HepG2 (cell line): ENCODE measurements at regions not wholly inside any gene's neighbourhood (a gene's known extent, or its start where the extent isn't known, plus 50 kb on each side); places are given as distances from the start of the nearest gene placed in this dataset.

ENCODE experiments used
- BORCS8-MEF2B ChIP-seq: sonication (generic); formaldehyde crosslinking; IDR thresholded peaks from 2 replicates; pipeline ENCODE4 v1.8.0; 2022; ENCODE audit warnings: mild to moderate bottlenecking, missing genetic modification reagents
- DPF2 ChIP-seq: sonication (generic); formaldehyde crosslinking; IDR thresholded peaks from 2 replicates; pipeline ENCODE4 v1.4.0; 2020; ENCODE audit warnings: mild to moderate bottlenecking, low read depth, missing genetic modification reagents, borderline replicate concordance
- HMG20B ChIP-seq: conservative IDR thresholded peaks from 2 replicates; pipeline ENCODE4 v1.6.1; 2016; ENCODE audit warnings: missing genetic modification reagents, missing compliant biosample characterization
- POLR2A ChIP-seq, 2 experiments: IDR thresholded peaks; 2 replicates each; pipeline ENCODE4 v1.6.1; 2011; ENCODE audit warnings: low read depth in 2 of 2, low read length in 2 of 2, mild to moderate bottlenecking in 1 of 2, moderate library complexity in 1 of 2; ENCODE audit not compliant: insufficient read depth in 1 of 2
- POLR2G ChIP-seq: fragments of 200-400 bp; formaldehyde crosslinking; IDR thresholded peaks from 2 replicates; pipeline ENCODE4 v1.6.1; 2018; ENCODE audit warnings: mild to moderate bottlenecking, low read depth, low read length, moderate library complexity
- ZHX1 ChIP-seq: sonication (generic); formaldehyde crosslinking; IDR thresholded peaks from 2 replicates; pipeline ENCODE4 v1.8.1; 2022; ENCODE audit warnings: low read depth, mild to moderate bottlenecking, missing genetic modification reagents
- TF ChIP-seq, protein P1 (sequence below): sonication (generic); formaldehyde crosslinking; IDR thresholded peaks from 2 replicates; pipeline ENCODE4 v1.5.0; 2020; ENCODE audit warnings: mild to moderate bottlenecking, missing genetic modification reagents, borderline replicate concordance
- TF ChIP-seq, protein P2 (sequence below): sonication (generic); formaldehyde crosslinking; IDR thresholded peaks from 2 replicates; pipeline ENCODE4 v1.5.0; 2020; ENCODE audit warnings: mild to moderate bottlenecking, missing genetic modification reagents, moderate library complexity

DNA sequence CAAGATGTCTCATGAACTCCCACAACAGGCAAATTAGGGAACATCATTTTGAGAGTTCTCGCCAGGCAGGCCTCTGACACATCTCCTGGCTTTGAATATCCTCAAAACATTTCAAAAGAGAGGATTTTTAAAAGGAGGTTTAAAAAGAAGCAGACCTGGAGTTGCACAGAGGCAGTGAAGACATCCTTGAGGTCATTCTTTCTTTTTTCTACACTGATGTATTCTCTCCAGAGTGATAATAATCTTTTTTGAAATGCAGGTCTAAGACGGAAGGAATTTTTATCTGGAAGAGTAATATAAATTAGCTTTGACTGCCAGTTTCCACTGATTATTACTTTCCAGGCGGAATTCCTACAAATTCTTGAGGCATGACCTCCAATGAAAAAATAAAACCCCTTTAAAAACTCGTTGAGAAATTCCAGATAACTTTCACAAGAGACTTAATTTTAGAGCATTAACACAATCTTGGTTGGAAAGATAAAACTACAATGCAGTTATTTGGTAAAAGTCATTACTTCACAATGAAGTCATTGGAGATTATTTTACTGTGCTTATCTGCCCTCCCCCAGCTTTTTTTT lies 125.0 kb downstream of the LYPLAL1 start:
- TF ChIP-seq, protein P1, sequence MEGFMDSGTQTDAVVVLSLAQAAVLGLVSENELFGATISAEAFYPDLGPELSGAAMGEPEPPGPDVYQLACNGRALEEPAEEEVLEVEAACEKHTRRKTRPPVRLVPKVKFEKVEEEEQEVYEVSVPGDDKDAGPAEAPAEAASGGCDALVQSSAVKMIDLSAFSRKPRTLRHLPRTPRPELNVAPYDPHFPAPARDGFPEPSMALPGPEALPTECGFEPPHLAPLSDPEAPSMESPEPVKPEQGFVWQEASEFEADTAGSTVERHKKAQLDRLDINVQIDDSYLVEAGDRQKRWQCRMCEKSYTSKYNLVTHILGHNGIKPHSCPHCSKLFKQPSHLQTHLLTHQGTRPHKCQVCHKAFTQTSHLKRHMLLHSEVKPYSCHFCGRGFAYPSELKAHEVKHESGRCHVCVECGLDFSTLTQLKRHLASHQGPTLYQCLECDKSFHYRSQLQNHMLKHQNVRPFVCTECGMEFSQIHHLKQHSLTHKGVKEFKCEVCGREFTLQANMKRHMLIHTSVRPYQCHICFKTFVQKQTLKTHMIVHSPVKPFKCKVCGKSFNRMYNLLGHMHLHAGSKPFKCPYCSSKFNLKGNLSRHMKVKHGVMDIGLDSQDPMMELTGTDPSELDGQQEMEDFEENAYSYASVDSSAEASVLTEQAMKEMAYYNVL (CRISPR knock-in tag) = no peak
- TF ChIP-seq, protein P2, sequence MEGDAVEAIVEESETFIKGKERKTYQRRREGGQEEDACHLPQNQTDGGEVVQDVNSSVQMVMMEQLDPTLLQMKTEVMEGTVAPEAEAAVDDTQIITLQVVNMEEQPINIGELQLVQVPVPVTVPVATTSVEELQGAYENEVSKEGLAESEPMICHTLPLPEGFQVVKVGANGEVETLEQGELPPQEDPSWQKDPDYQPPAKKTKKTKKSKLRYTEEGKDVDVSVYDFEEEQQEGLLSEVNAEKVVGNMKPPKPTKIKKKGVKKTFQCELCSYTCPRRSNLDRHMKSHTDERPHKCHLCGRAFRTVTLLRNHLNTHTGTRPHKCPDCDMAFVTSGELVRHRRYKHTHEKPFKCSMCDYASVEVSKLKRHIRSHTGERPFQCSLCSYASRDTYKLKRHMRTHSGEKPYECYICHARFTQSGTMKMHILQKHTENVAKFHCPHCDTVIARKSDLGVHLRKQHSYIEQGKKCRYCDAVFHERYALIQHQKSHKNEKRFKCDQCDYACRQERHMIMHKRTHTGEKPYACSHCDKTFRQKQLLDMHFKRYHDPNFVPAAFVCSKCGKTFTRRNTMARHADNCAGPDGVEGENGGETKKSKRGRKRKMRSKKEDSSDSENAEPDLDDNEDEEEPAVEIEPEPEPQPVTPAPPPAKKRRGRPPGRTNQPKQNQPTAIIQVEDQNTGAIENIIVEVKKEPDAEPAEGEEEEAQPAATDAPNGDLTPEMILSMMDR (CRISPR knock-in tag) = no peak
- no peak for TF ChIP-seq DPF2
- TF ChIP-seq BORCS8-MEF2B (CRISPR knock-in tag) = no peak
- no peak for TF ChIP-seq HMG20B (CRISPR knock-in tag)
- TF ChIP-seq POLR2A (IDR thresholded peaks at IDR 0.05; ENCODE audit: insufficient read depth in 1 of 2, low read depth in 2 of 2, low read length in 2 of 2) = no peak
- TF ChIP-seq ZHX1 = no peak
- TF ChIP-seq POLR2G = no peak
